Epithelial cell of prostate (primary cell): ENCODE measurements at regions not wholly inside any gene's neighbourhood (a gene's known extent, or its start where the extent isn't known, plus 50 kb on each side); places are given as distances from the start of the nearest gene placed in this dataset.

Experiments used
- DNase-seq: peaks from one replicate; pipeline ENCODE4 v3.0.0-alpha.2; 2011; ENCODE audit warnings: low read depth, low spot score
- H3K27ac ChIP-seq: fragments of 450-650 bp; 2 replicates; pipeline ENCODE4 v1.5.1; 2017; ENCODE audit warnings: mild to moderate bottlenecking

DNA sequence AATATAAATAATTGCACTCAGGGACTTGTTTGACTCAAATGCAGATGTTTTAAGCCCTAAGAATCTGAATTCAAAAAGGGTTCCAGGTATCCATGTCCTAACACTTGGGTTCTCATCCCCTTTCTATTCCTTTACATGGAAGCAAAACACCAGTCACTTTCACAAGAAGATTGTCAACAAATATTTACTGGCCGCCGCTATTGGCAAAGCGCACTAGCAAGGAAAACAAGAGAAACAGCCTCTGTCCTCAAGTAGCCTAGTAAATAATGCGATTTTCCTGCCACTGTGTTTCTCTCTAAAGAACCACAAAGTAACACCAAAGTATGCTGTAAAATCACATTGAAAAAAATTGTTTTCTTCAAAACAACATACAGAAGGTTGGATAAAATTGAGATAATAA lies 66.7 kb upstream of the EZH2 start:
- H3K27ac ChIP-seq, result no peak overlapping the region
- no peak for DNase-seq

DNA sequence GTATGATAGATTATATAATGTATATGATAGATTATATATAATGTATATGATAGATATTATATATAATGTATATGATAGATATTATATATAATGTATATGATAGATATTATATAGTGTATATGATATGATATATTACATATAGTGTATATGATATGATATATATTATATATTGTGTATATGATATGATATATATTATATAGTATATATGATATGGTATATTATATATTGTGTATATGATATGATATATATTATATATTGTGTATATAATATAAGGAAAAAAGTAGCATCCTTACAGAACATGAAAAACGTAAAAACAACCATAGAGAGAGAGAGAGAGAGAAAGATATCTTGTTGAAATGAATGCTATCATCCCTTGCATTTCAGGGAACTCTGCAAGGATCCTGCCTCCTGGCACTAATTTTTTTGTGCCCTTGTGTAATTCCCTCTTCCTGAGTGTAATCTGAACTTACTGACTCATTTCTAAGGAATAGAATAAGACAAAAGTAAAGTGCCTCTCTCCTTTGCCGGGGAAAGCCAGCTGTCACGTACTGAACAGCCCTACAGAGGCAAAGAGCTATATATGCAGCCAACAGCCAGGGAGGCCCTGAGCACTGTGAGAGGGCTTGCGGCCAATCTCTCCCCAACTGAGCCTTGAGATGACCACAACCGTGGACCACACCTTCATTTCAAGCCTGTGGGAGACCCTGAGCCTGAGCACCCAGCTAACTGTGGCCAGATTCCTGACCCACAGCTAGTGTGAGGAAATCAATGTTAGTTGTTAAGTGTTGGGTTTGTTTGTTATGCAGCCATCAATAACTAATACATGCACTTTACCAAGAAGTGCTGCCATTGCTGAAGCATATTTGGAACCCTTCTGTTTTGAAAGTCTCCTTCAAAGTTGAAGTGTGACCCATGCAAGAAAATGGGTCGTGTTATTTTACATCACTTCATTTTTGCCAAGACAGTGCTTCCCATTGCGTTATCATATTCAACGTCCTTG lies 61.1 kb upstream of the EZH2 start:
- H3K27ac ChIP-seq, result no peak overlapping the region
- DNase-seq, result no peak

DNA sequence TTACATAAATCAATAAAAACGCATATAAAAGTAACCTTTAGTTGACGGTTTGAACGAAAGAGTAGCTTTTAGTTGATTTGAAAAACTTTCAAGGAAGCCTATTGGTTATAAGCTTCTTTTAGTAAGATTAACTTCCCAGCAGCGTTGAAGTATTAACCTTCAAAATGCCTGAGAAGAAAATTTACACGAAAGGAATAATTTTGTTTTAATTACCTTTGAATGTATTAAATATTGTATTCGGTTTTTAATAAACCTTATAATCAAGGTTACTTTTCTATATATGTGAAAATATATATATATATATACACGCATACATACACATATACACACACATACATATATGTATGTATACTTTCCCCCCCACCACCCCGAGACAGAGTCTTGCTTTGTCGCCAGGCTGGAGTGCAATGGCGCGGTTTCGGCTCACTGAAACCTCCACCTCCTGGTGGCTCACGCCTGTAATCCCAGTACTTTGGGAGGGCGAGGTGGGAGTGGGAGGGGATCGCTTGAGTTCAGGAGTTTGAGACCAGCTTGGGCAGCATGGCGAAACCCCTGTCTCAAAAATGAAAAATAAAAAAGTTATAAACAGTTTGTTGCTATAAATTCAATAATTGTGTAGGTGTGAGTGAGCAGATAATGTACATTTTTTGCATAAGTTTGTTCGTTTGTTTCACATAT lies 57.6 kb upstream of the EZH2 start:
- H3K27ac ChIP-seq, result peak overlapping the region; percentile 78
- no peak for DNase-seq

DNA sequence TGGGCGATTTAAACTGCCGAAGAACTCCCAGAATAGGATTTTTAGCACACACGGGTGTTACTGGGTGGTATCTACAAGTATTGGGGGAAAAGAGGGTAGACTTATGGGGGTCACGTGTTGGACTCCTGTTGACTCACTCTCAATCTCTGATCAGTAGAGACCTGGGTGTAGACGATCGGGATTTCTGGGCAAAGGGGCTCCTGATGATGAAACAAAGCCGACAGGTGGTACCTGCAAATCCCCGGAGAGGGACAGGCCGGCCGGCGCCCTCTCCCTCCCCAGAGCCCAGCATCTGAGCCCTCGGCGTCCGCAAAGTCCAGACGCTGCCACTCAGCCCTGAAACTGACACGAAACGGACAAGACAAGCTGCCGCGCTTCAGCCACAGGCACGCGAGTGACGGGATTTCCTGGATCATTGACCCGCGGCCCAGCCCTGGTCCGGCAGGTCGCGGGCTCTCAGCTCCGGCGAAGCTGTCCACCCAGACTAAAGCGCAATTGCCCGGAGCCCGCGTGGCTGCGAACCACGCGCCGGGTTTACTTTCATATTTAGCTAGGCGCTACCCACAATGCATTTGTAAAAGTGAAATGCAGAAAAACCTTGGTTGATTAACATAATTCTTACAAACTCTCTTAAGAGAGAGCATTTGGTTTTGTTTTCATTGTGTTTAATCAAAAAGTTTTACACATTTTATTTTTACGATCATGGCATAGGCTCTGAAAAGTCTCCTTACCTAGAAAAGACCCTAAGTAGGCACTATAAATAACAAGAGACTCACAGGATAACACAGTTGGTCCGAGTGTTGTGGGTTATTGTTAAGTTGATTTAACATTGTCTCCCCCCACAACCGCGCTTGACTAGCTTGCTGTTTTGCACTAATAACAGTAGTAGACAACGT lies 56.9 kb upstream of the EZH2 start:
- peak; percentile 57 for DNase-seq
- H3K27ac ChIP-seq, result peak overlapping the region; percentile 78

DNA sequence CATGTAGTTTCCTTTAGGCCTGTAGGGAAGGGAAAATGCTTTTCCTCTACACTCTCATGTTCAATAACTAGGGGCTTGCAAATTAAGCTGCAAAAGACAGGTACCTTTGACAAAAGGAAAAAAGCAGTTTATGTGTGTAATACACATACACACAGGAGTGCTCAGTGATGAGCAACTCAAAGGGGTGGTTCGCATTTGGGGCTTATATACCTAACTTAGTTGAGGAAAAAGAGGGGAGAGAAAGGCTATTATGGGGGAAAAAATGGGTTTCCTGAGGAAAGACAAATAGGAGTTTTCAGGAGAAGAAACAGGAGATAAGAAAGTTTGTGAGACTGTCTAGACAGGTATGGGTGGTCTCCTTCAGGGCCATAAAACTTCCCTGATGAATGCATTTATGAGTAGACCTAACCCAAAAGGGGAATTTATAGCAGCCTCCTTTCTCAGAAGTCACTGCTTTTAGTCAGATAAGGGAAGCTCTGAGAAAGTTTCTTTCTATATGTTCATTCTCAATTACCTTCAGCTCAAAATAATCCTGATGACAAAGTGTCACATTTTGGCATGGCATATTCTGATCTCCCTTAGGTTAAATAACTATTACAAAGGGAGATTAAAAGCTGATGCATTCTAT lies 55.2 kb upstream of the EZH2 start:
- no peak for DNase-seq
- no peak overlapping the region for H3K27ac ChIP-seq

DNA sequence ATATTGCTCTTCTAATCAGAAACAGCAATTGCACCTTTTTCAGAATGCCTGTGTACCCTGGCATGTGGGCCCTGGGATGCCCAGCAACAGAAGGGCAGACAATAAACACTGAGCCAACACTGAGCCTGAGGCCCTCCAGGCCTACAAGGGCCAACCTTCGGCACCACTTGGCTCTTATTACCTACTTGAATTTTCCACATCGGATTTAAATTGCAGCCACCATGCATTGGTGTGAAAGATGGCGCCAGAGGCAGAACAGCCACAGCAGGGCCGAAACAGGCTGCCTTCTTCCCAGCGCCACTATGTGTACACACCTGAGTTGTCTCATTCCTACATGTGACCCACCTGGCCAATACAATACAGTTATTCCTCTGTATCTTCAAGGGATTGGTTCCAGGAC lies 51.4 kb upstream of the EZH2 start:
- no peak for DNase-seq
- no peak overlapping the region for H3K27ac ChIP-seq
